ENCODE measurements at regions not wholly inside any gene's neighbourhood (a gene's known extent, or its start where the extent isn't known, plus 50 kb on each side); places are given as distances from the start of the nearest gene placed in this dataset.

DNA sequence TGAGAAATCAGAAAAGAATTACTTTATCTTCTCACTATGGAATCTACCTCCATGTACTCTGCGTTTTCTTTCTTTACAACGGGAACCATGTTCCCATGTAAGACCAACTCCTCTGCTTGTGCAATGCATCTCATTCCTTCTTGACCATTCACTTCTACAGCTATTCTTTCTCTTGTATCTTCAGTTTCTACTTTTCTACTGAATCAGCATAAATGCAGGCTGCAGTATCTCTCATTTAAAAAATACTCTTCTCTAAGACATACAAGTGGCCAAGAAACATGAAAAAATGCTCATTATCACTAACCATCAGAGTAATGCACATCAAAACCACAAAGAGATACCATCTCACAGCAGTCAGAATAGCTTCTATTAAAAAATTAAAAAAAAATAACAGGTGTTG lies 74.1 kb upstream of the NANOGP8 start:
- TF ChIP-seq, protein P1, sequence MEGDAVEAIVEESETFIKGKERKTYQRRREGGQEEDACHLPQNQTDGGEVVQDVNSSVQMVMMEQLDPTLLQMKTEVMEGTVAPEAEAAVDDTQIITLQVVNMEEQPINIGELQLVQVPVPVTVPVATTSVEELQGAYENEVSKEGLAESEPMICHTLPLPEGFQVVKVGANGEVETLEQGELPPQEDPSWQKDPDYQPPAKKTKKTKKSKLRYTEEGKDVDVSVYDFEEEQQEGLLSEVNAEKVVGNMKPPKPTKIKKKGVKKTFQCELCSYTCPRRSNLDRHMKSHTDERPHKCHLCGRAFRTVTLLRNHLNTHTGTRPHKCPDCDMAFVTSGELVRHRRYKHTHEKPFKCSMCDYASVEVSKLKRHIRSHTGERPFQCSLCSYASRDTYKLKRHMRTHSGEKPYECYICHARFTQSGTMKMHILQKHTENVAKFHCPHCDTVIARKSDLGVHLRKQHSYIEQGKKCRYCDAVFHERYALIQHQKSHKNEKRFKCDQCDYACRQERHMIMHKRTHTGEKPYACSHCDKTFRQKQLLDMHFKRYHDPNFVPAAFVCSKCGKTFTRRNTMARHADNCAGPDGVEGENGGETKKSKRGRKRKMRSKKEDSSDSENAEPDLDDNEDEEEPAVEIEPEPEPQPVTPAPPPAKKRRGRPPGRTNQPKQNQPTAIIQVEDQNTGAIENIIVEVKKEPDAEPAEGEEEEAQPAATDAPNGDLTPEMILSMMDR (IDR thresholded peaks at IDR 0.05; ENCODE audit: unreplicated experiment), result no peak
- Mint-ChIP-seq H3K4me1 (ENCODE audit: low read depth) (no peaks in the 10 kb centered on the region), H3K27me3 (no peaks in the 10 kb centered on the region), H3K4me3 (ENCODE audit: low read depth) (no peak overlapping the region), H3K36me3 (ENCODE audit: insufficient read depth) (no peaks in the 10 kb centered on the region), H3K27ac (no peak overlapping the region), H3K9me3 (ENCODE audit: low read depth) (no peaks in the 10 kb centered on the region)
- no peak for DNase-seq (ENCODE audit: low spot score, unreplicated experiment)

DNA sequence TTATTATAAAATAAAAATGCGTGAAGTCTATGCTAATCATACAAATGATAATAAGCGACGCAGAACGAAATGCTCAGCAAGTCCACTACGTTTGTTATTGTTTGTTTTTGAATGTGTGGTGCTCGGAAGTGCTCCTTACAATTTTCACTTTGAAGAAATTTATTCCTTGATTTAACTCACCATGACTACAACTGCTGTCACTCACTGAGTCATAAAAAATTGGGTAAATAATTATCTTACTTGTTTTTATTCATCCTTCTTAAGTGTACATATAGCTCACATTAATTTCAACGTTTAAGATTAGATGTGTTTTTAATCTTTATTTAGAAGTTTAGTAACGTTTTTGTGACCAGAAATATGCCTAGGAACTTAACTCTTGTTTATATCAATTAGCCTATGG lies 66.7 kb upstream of the NANOGP8 start:
- TF ChIP-seq, protein P1 (IDR thresholded peaks at IDR 0.05; ENCODE audit: unreplicated experiment), result no peak

DNA sequence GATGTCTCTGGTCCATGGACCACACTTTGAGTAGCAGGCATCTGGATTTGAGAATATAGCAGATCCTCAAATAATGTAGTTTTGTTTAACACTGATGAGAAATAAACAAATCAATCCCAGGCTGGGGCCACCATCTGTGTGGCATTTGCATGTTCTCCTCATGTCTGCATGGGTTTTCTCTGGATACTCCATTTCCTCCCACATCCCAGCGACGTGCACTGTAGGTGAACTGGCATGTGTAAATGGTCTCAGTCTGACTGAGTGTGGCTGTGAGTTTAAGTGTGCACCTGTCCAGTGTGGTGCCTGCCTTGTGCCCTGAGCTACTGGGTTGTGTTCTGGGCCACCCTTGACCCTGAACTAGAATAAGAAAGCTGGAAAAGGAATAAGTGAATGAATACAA lies 66.3 kb upstream of the NANOGP8 start:
- Mint-ChIP-seq H3K4me1 (ENCODE audit: low read depth) (no peaks in the 10 kb centered on the region), H3K27me3 (no peaks in the 10 kb centered on the region), H3K36me3 (ENCODE audit: insufficient read depth) (no peaks in the 10 kb centered on the region), H3K4me3 (ENCODE audit: low read depth) (no peak overlapping the region), H3K9me3 (ENCODE audit: low read depth) (no peaks in the 10 kb centered on the region), H3K27ac (no peak overlapping the region)
- TF ChIP-seq, protein P1 (IDR thresholded peaks at IDR 0.05; ENCODE audit: unreplicated experiment), result no peak
- no peak for DNase-seq (ENCODE audit: low spot score, unreplicated experiment)

More for the DNA sequence above, 66.7 kb upstream of the NANOGP8 start:
- no peak overlapping the region for H3K4me3 Mint-ChIP-seq (ENCODE audit: low read depth)
- no peaks in the 10 kb centered on the region for H3K4me1 Mint-ChIP-seq (ENCODE audit: low read depth)
- no peak overlapping the region for H3K27ac Mint-ChIP-seq
- no peaks in the 10 kb centered on the region for H3K9me3 Mint-ChIP-seq (ENCODE audit: low read depth)
- no peaks in the 10 kb centered on the region for H3K36me3 Mint-ChIP-seq (ENCODE audit: insufficient read depth)
- H3K27me3 Mint-ChIP-seq, result no peaks in the 10 kb centered on the region
- no peak for DNase-seq (ENCODE audit: low spot score, unreplicated experiment)

DNA sequence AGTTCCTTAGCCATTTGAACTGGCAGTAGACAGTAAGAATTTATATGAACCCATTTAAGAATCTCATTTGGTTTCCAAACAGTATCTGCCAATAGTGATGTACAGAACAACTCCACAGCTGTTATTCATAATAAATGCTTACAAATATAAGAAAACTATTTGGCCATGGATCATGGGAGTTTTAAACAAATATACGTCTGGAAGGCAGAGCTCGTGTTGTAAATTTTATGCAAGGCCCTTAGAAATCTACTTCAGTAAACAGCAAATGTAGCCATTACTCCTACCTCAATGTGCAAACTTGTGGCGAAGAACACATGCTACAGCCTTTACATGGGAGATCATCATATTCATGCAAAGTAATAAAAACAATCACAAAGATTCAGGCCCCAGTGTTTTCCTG lies 65.3 kb upstream of the NANOGP8 start:
- Mint-ChIP-seq H3K27me3 (no peaks in the 10 kb centered on the region), H3K4me3 (ENCODE audit: low read depth) (no peak overlapping the region), H3K36me3 (ENCODE audit: insufficient read depth) (no peaks in the 10 kb centered on the region), H3K4me1 (ENCODE audit: low read depth) (no peaks in the 10 kb centered on the region), H3K9me3 (ENCODE audit: low read depth) (no peaks in the 10 kb centered on the region), H3K27ac (no peak overlapping the region)
- TF ChIP-seq, protein P1 (IDR thresholded peaks at IDR 0.05; ENCODE audit: unreplicated experiment), result no peak
- DNase-seq (ENCODE audit: low spot score, unreplicated experiment), result no peak

DNA sequence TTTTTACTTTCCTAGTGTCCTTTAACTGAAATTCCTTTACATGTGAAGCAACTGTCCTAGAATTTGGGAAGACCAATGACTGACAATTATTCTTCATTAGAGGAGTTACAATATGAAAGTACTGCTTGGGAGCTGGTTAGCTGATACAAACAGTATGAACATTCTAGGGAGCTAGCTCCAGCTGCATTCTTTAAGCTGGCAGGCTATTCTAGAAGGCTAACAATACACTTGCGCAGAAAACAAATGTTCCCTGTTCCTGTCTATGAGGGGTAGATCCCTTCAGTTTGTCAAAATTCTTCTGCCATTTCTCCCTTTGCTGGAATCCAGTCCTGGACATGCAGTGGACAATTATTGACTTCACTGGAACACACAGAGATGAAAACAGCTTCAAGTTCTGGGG lies 60.2 kb upstream of the NANOGP8 start:
- H3K27me3 Mint-ChIP-seq, result no peaks in the 10 kb centered on the region
- H3K4me1 Mint-ChIP-seq (ENCODE audit: low read depth), result peaks cover 7% of the 10 kb centered on the region
- no peaks in the 10 kb centered on the region for H3K36me3 Mint-ChIP-seq (ENCODE audit: insufficient read depth)
- TF ChIP-seq, protein P1 (IDR thresholded peaks at IDR 0.05; ENCODE audit: unreplicated experiment), result no peak
- no peak overlapping the region for H3K4me3 Mint-ChIP-seq (ENCODE audit: low read depth)
- no peak for DNase-seq (ENCODE audit: low spot score, unreplicated experiment)
- no peaks in the 10 kb centered on the region for H3K9me3 Mint-ChIP-seq (ENCODE audit: low read depth)
- no peak overlapping the region for H3K27ac Mint-ChIP-seq

All from progenitor cell of endocrine pancreas (in vitro differentiated cells).